Ectodermal cell (in vitro differentiated cells): ENCODE measurements at regions not wholly inside any gene's neighbourhood (a gene's known extent, or its start where the extent isn't known, plus 50 kb on each side); places are given as distances from the start of the nearest gene placed in this dataset.
"Not testable (repeated sequence)": the region's sequence is repeated elsewhere in the genome, so short reads cannot be mapped to it uniquely, and the experiment has no call there.

Source experiments
- H3K27ac ChIP-seq: 2 replicates; pipeline ENCODE4 v1.7.0; 2013; ENCODE audit warnings: mild to moderate bottlenecking, low read depth, low read length; ENCODE audit not compliant: insufficient read depth, poor library complexity, severe bottlenecking
- H3K27me3 ChIP-seq: 2 replicates; pipeline ENCODE4 v1.7.0; 2013; ENCODE audit warnings: mild to moderate bottlenecking, low read length; ENCODE audit not compliant: insufficient read depth, control insufficient read depth, poor library complexity, severe bottlenecking
- H3K36me3 ChIP-seq: one replicate; pipeline ENCODE4 v1.7.0; 2013; ENCODE audit warnings: low read length; ENCODE audit not compliant: control insufficient read depth, insufficient read depth
- H3K4me1 ChIP-seq: one replicate; pipeline ENCODE4 v1.7.0; 2013; ENCODE audit warnings: low read length; ENCODE audit not compliant: control insufficient read depth, insufficient read depth
- H3K4me3 ChIP-seq: 2 replicates; pipeline ENCODE4 v1.7.0; 2013; ENCODE audit warnings: low read depth, low read length, control low read depth; ENCODE audit not compliant: insufficient read depth
- H3K9me3 ChIP-seq: 2 replicates; pipeline ENCODE4 v1.7.0; 2013; ENCODE audit warnings: mild to moderate bottlenecking, low read length, moderate library complexity; ENCODE audit not compliant: control insufficient read depth
- WGBS, 2 experiments: methylation state at CpG; one replicate each; pipeline ENCODE4 v1.1.7; 2013; ENCODE audit warnings: missing lambda C conversion rate in 2 of 2; 5-methylcytosine and 5-hydroxymethylcytosine counted together

DNA sequence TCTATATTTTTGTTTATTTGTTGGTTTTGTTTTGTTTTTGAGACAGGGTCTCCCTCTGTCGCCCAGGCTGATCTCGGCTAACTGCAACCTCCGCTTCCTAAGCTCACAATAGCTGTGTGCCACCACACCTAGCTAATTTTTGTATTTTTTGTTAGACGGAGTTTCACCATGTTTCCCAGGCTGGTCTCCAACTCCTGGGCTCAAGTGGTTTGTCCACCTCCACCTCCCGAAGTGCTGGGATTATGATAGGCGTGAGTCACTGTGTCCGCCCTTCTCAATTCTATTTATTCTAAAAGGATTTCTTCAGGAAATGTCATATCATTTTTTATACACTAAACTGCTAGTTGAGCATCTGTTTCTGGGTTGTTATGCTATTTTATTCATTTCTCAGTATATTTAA, 1206.0 kb downstream of the OLFM4 start:
- Histone ChIP-seq H3K4me3 (no peak overlapping the region), H3K27me3 (no peaks in the 10 kb centered on the region), H3K36me3 (no peaks in the 10 kb centered on the region), H3K4me1 (no peaks in the 10 kb centered on the region), H3K9me3 (no peaks in the 10 kb centered on the region), H3K27ac (no peak overlapping the region)
- WGBS, 2 experiments = 92 to 93% methylated on average over 6 to 7 of the region's 7 CpGs

DNA sequence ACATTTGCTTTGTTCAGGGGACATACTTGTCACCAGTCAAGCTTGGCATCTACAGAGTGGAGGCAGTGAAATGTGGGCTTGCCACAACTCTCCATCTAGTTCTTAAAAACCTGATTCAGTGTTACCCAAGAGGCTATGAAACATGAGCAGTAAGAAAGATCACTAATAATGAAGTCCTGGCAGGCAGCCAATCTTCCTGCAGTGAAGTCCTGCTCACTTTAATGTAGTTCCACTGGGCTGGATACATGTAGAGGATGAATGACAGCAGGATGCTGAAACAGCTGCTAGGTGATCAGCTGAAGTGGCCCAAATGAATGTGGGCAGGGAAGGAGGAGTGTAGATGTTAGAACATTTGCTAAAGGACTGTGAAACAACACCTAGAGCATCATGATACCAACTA, 1213.1 kb downstream of the OLFM4 start:
- Histone ChIP-seq H3K27me3 (no peaks in the 10 kb centered on the region), H3K36me3 (no peaks in the 10 kb centered on the region), H3K4me1 (no peaks in the 10 kb centered on the region), H3K4me3 (no peak overlapping the region), H3K9me3 (no peaks in the 10 kb centered on the region), H3K27ac (no peak overlapping the region)

DNA sequence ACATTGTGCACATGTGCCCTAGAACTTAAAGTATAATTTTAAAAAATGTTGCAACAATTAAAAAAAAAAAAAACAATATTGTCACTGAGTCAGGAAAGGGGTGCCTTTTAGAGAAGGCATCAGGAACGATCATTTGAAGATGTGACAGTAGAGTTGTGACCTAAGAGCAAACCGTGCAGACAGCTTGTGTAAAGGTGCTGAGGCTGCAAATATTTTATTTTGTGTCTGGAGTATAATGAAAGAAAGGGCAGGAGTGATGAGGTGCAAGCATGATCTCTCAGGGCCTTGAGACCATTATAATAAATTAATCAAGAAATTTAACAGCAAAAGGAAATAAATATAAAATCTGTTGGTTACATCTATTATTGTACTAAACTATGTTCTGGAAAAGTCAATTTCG, 1219.7 kb downstream of the OLFM4 start:
- Histone ChIP-seq H3K4me3 (no peak overlapping the region), H3K9me3 (no peaks in the 10 kb centered on the region), H3K27me3 (no peaks in the 10 kb centered on the region), H3K27ac (no peak overlapping the region), H3K4me1 (no peaks in the 10 kb centered on the region), H3K36me3 (no peaks in the 10 kb centered on the region)
- WGBS, 2 experiments = 84 to 92% methylated on average over 3 of the region's 3 CpGs

DNA sequence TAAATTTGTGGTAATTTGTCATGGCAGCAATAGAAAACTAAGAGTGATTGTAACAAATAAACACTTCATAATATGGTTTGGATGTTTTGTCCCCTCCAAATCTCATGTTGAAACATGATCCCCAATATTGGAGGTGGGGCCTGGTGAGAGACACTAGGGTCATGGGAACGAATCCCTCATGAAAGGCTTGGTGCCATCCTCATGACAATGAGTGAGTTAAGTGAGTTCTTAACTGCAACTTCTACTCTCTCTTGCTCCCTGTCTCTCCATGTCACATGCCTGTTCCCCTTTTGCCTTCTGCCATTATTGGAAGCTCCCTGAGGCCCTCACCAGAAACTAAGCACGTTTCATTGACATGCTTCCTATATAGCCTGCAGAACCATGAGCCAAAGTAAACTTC, 1233.2 kb downstream of the OLFM4 start:
- Histone ChIP-seq H3K27ac (no peak overlapping the region), H3K27me3 (no peaks in the 10 kb centered on the region), H3K36me3 (no peaks in the 10 kb centered on the region), H3K4me3 (no peak overlapping the region), H3K9me3 (no peaks in the 10 kb centered on the region), H3K4me1 (no peaks in the 10 kb centered on the region)
- 71 to 76% methylated on average over 2 of the region's 2 CpGs for WGBS, 2 experiments

DNA sequence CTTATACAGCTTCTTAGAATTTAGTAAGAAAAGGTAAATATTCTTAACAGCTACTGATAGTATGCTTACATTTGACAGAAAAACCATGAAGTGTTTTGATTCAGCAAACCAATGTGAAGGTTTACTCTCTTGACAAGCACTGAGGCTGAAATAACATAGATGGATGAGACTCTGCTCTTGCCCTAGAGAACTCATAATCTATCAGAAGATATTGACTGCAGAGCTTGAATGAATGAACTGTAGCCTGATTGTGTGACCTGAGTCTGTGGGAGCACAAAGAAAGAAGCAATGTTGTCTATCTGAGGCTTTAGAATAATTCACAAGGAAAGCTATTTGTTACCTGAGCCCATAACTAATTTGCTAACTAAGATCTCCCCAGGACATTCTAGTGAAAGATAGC, 1235.3 kb downstream of the OLFM4 start:
- Histone ChIP-seq H3K4me3 (no peak overlapping the region), H3K36me3 (no peaks in the 10 kb centered on the region)

DNA sequence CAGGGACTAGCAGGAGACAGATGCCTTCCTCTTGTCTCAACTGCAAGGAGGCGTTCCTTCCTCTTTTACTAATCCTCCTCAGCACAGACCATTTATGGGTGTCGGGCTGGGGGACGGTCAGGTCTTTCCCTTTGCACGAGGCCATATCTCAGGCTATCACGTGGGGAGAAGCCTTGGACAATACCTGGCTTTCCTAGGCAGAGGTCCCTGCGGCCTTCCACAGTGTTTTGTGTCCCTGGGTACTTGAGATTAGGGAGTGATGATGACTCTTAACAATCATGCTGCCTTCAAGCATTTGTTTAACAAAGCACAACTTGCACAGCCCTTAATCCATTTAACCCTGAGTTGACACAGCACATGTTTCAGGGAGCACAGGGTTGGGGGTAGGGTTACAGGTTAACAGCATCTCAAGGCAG, 1238.6 kb downstream of the OLFM4 start:
- H3K9me3 ChIP-seq, H3K27ac ChIP-seq, H3K4me1 ChIP-seq, H3K27me3 ChIP-seq, H3K36me3 ChIP-seq, H3K4me3 ChIP-seq: not testable (repeated sequence)
- WGBS, 2 experiments = 3 to 4% methylated on average over 6 of the region's 6 CpGs

More for the DNA sequence above, 1235.3 kb downstream of the OLFM4 start:
- Histone ChIP-seq H3K27me3 (no peaks in the 10 kb centered on the region), H3K4me1 (no peaks in the 10 kb centered on the region), H3K9me3 (no peaks in the 10 kb centered on the region), H3K27ac (no peak overlapping the region)

DNA sequence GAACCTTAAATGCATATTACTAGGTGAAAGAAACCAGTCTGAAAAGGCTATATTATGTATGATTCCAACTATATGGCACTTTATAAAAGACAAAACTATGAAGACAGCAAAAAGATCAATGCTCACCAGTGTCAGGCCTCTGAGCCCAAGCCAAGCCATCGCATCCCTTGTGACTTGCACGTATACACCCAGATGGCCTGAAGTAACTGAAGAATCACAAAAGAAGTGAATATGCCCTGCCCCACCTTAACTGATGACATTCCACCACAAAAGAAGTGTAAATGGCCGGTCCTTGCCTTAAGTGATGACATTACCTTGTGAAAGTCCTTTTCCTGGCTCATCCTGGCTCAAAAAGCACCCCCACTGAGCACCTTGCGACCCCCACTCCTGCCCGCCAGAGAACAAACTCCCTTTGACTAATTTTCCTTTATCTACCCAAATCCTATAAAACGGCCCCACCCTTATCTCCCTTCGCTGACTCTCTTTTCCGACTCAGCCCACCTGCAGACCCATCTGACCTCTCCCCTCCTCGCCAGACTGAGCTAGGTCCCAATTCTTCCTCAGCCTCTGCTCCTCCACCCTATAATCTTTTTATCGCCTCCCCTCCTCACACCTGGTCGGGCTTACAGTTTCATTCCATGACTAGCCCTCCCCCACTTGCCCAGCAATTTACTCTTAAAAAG, 1239.5 kb downstream of the OLFM4 start:
- not testable (repeated sequence) for H3K27me3 ChIP-seq, H3K4me1 ChIP-seq, H3K9me3 ChIP-seq, H3K4me3 ChIP-seq, H3K36me3 ChIP-seq, H3K27ac ChIP-seq
- WGBS, 2 experiments = 33 to 35% methylated on average over 10 of the region's 11 CpGs

DNA sequence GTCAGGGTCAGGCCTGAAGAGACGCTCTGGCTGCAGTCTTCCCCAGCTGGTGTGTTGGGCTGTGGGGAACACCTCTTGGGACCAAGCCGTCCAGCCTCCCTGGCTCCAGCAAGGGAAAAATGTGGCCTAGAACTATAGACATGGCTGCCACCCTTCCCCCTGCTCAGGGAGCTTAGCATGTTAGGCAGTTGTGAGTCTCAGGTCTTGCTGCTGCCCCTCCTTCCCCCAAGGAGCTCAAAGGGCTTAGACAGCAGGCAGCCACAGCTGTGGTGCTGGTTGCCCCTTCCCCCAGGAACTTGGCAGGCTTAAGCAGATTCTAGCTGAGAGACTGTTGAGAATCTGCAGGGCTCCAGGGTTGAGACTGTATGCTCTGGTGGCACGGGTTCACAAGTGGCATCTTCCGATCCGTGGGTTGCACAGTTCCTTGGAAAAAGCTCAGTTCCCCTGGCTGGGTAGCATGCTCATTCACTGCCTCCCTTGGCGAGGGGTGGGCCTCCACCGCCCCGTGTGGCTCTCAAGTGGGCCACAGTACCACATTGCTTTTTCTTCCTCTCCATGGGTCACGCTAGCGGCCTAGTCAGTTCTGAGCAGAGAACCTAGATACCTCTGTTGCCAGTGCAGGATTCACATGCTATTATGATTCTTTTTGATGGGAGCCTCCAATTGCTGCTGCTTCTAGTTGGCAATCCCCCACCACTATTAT, 1258.6 kb downstream of the OLFM4 start:
- Histone ChIP-seq H3K27ac (no peak overlapping the region), H3K9me3 (peaks cover 2% of the 10 kb centered on the region), H3K4me1 (no peaks in the 10 kb centered on the region), H3K27me3 (no peaks in the 10 kb centered on the region), H3K36me3 (peaks cover 3% of the 10 kb centered on the region), H3K4me3 (no peak overlapping the region)
- 90 to 92% methylated on average over 10 of the region's 10 CpGs for WGBS, 2 experiments

DNA sequence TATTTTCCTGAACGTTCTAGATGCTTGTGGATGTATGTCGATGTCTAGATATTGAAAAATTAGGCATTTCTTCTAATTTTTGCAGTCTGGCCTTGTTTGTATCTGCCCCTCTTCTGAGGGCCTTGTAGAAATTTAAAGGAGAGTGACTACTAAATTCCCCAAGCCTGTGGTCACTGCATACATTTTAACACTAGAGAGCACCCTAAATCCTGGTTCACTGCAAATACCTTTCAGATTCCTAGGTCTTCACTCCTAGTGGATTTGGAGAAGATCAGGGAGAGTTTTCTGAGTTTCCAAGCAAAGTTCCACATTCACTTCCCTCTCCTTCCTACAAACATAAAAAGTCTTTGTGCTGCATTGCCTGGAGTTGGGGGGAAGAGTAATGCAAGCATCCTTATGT, 1272.5 kb downstream of the OLFM4 start:
- Histone ChIP-seq H3K4me1 (no peaks in the 10 kb centered on the region), H3K4me3 (no peak overlapping the region), H3K27me3 (no peaks in the 10 kb centered on the region), H3K36me3 (no peaks in the 10 kb centered on the region), H3K27ac (no peak overlapping the region), H3K9me3 (no peaks in the 10 kb centered on the region)
- WGBS, 2 experiments = 88 to 98% methylated on average over 2 of the region's 2 CpGs

DNA sequence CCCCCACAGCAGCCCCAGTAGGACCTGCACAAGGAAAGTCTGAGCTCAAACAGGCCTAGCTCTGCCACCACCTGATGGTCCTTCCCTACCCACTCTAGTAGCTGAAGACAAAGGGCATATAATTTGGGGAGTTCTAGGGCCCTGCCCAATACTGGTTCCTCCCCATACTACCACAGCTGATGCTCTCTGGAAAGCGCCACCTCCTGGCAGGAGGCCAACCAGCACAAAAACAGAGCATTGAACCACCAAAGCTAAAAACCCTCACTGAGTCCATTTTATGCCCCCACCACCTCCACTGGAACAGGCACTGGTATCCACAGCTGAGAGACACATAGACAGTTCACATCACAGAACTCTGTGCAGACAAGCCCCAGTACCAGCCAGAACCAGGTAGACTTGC, 1276.8 kb downstream of the OLFM4 start:
- 88 to 94% methylated on average over 1 of the region's 1 CpG for WGBS, 2 experiments
- no peak overlapping the region for H3K4me3 ChIP-seq

More for the DNA sequence above, 1276.8 kb downstream of the OLFM4 start:
- Histone ChIP-seq H3K27me3 (no peaks in the 10 kb centered on the region), H3K4me1 (no peaks in the 10 kb centered on the region), H3K27ac (no peak overlapping the region), H3K9me3 (no peaks in the 10 kb centered on the region), H3K36me3 (no peaks in the 10 kb centered on the region)
